ENCODE measurements at regions not wholly inside any gene's neighbourhood (a gene's known extent, or its start where the extent isn't known, plus 50 kb on each side); places are given as distances from the start of the nearest gene placed in this dataset.

DNA sequence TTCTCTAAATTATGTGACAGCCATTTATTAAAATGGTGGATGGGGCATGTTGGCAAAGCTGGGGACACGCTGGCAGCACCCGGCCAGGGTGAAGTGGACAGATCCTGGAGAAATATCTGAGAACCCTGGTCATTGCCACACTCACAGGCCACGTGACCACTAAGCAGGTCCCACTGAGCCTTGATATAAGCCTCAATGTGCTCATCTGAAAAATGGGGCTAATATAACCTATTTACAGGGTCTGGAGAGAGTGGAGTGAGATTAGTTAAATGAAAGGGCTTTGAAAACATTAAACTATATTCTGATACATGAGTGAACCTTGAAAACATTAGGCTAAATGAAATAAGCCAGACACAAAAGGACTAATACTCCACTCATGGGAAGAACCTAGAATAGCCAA is 108.9 kb downstream of the RBFOX3 start:
- Histone ChIP-seq H3K4me2 (ENCODE audit: control insufficient read depth, extremely low read depth, insufficient read depth, low read depth, low read length) (no peak overlapping the region), H3K27me3 (ENCODE audit: control insufficient read depth, extremely low read depth, insufficient read depth, low read length) (peaks cover 4% of the 10 kb centered on the region), H2AFZ (ENCODE audit: control insufficient read depth, low read length) (no peak overlapping the region), H3K36me3 (ENCODE audit: control insufficient read depth in 2 of 2, extremely low read depth in 1 of 2, insufficient read depth in 2 of 2, low read length in 2 of 2) (no peaks in the 10 kb centered on the region), H3K9me3 (ENCODE audit: control insufficient read depth, low read depth, low read length) (no peaks in the 10 kb centered on the region), H3K9me1 (ENCODE audit: control insufficient read depth, extremely low read depth, insufficient read depth, low read length) (no peaks in the 10 kb centered on the region), H3K79me2 (ENCODE audit: control insufficient read depth, insufficient read depth, low read length) (no peaks in the 10 kb centered on the region), H3K4me1 (ENCODE audit: control insufficient read depth, extremely low read depth, insufficient read depth, low read length) (no peaks in the 10 kb centered on the region), H3K9ac (ENCODE audit: control insufficient read depth, extremely low read depth, insufficient read depth, low read length) (no peak overlapping the region), H3K27ac (ENCODE audit: control insufficient read depth, insufficient read depth, low read length) (no peak overlapping the region), H4K20me1 (ENCODE audit: control insufficient read depth, extremely low read depth, insufficient read depth, low read length) (no peaks in the 10 kb centered on the region), H3K4me3 (ENCODE audit: control insufficient read depth in 2 of 3, extremely low read depth in 1 of 3, insufficient read depth in 2 of 3, low read depth in 1 of 3, low read length in 3 of 3) (no peak overlapping the region)
- no peak for FAIRE-seq
- no peak for DNase-seq (ENCODE audit: low read depth, low spot score)
- TF ChIP-seq, protein P1, sequence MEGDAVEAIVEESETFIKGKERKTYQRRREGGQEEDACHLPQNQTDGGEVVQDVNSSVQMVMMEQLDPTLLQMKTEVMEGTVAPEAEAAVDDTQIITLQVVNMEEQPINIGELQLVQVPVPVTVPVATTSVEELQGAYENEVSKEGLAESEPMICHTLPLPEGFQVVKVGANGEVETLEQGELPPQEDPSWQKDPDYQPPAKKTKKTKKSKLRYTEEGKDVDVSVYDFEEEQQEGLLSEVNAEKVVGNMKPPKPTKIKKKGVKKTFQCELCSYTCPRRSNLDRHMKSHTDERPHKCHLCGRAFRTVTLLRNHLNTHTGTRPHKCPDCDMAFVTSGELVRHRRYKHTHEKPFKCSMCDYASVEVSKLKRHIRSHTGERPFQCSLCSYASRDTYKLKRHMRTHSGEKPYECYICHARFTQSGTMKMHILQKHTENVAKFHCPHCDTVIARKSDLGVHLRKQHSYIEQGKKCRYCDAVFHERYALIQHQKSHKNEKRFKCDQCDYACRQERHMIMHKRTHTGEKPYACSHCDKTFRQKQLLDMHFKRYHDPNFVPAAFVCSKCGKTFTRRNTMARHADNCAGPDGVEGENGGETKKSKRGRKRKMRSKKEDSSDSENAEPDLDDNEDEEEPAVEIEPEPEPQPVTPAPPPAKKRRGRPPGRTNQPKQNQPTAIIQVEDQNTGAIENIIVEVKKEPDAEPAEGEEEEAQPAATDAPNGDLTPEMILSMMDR (optimal IDR thresholded peaks at IDR 0.05 in 1 of 3, IDR thresholded peaks at IDR 0.05 in 1 of 3, conservative IDR thresholded peaks at IDR 0.05 in 1 of 3; ENCODE audit: extremely low read depth in 1 of 3, insufficient read depth in 2 of 3, low read length in 3 of 3): no peak
- no peak for TF ChIP-seq EZH2 (IDR thresholded peaks at IDR 0.05; ENCODE audit: low read length)
- dilution Hi-C loops (cut with MboI; ENCODE audit: extremely low pct_ligation_motif_present, low sequenced_read_pairs): no loop called here

DNA sequence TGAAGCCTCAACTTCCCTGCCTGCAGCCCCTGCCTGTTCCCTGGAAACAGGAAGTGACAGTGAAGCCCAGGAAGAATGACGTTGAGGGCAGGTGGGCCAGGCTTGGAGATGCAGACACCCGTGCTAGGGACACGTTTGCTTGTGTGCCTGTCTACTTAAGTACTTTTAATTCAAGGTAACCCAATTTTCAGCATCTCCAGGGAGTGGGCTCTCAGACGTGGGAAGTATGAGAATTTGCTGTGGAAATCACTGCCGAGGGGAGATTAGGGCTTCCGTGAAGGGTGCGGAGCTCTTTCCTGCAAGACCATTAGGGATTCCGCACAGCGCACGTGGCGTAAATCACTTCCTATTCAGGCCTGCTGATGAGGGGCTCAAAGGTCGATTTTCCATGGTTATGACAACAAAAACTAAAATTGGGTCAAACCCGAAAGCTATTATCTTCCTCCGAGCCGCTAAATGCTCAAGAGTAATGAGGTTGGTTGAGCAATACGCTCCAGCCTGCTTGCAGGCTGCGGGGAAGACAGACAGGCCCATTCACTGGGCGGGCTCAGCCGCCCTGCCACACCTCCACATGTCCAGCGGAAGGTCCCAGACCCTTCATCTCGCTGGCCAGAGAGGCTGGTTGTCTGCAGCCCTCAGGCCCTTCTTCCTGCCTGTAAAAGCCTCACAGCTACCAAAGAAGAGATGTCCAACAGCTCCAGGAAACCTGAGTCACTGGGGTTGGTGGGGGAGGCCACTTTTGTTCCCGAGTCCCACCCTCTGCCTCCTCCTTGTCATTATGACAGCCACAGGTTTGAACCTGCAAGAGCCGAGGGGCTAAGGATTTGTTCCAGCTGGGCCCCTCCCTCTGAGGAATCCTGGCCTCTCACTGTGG is 109.9 kb downstream of the RBFOX3 start:
- H2AFZ ChIP-seq (ENCODE audit: control insufficient read depth, low read length): no peak overlapping the region
- no peaks in the 10 kb centered on the region for H3K9me1 ChIP-seq (ENCODE audit: control insufficient read depth, extremely low read depth, insufficient read depth, low read length)
- H3K4me3 ChIP-seq (ENCODE audit: control insufficient read depth in 2 of 3, extremely low read depth in 1 of 3, insufficient read depth in 2 of 3, low read depth in 1 of 3, low read length in 3 of 3): no peak overlapping the region
- dilution Hi-C loops (cut with MboI; ENCODE audit: extremely low pct_ligation_motif_present, low sequenced_read_pairs): no loop called here
- no peaks in the 10 kb centered on the region for H3K79me2 ChIP-seq (ENCODE audit: control insufficient read depth, insufficient read depth, low read length)
- no peak overlapping the region for H3K27ac ChIP-seq (ENCODE audit: control insufficient read depth, insufficient read depth, low read length)
- no peak for TF ChIP-seq EZH2 (IDR thresholded peaks at IDR 0.05; ENCODE audit: low read length)
- TF ChIP-seq, protein P1 (optimal IDR thresholded peaks at IDR 0.05 in 1 of 3, IDR thresholded peaks at IDR 0.05 in 1 of 3, conservative IDR thresholded peaks at IDR 0.05 in 1 of 3; ENCODE audit: extremely low read depth in 1 of 3, insufficient read depth in 2 of 3, low read length in 3 of 3): no peak
- H4K20me1 ChIP-seq (ENCODE audit: control insufficient read depth, extremely low read depth, insufficient read depth, low read length): no peaks in the 10 kb centered on the region
- peaks cover 4% of the 10 kb centered on the region for H3K27me3 ChIP-seq (ENCODE audit: control insufficient read depth, extremely low read depth, insufficient read depth, low read length)
- no peak for DNase-seq (ENCODE audit: low read depth, low spot score)
- no peaks in the 10 kb centered on the region for H3K4me1 ChIP-seq (ENCODE audit: control insufficient read depth, extremely low read depth, insufficient read depth, low read length)
- H3K9ac ChIP-seq (ENCODE audit: control insufficient read depth, extremely low read depth, insufficient read depth, low read length): no peak overlapping the region
- H3K9me3 ChIP-seq (ENCODE audit: control insufficient read depth, low read depth, low read length): no peaks in the 10 kb centered on the region
- peak overlapping the region; percentile 57 for H3K4me2 ChIP-seq (ENCODE audit: control insufficient read depth, extremely low read depth, insufficient read depth, low read depth, low read length)
- no peak for FAIRE-seq
- H3K36me3 ChIP-seq (ENCODE audit: control insufficient read depth in 2 of 2, extremely low read depth in 1 of 2, insufficient read depth in 2 of 2, low read length in 2 of 2): no peaks in the 10 kb centered on the region

Data from keratinocyte (primary cell).